T-helper 2 cell (primary cell): ENCODE measurements at regions not wholly inside any gene's neighbourhood (a gene's known extent, or its start where the extent isn't known, plus 50 kb on each side); places are given as distances from the start of the nearest gene placed in this dataset.
"Not testable (repeated sequence)": the region's sequence is repeated elsewhere in the genome, so short reads cannot be mapped to it uniquely, and the experiment has no call there.

Experiments
- DNase-seq, 5 experiments: peaks; one replicate each; pipeline versions ENCODE4 v3.0.0 to v3.0.0-alpha.2; 2012 to 2022

DNA sequence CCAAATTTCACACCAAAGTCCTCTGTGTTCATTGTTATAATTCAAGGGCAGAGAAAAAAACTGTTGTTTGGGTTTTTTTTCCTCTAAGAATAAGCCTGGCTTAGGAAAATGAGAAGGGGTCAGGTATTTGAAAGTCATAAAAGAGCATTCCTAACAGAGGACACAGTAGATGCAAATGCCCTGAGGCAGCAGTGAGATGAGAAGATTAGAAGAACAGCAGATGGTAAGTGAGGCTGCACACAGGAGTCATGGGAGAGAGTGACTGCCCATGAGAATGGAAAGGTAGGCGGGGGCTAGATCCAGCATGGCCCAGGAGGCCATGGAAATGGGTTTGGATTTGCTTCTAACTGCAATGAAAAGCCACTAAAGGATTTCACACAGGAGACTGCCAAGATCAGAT lies 107.5 kb upstream of the RBPJ start:
- no peak for DNase-seq

DNA sequence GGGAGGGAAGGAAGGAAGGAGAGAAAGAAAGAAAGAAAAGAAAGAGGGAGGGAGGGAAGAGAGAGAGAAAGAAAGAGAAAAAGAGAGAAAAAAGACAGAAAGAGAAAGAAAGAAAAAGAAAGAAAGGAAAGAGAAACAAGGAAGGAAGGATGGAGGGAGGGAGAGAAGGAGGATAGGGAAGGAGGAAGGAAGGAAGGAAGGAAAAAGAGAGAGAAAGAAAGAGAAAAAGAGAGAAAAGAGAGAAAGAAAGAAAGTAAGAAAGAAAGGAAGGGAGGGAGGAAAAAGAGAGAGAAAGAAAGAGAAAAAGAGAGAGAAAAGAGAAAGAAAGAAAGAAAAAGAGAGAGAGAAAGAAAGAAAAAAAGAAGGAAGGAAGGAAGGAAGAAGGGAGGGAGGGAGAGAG lies 105.8 kb upstream of the RBPJ start:
- no peak for DNase-seq

DNA sequence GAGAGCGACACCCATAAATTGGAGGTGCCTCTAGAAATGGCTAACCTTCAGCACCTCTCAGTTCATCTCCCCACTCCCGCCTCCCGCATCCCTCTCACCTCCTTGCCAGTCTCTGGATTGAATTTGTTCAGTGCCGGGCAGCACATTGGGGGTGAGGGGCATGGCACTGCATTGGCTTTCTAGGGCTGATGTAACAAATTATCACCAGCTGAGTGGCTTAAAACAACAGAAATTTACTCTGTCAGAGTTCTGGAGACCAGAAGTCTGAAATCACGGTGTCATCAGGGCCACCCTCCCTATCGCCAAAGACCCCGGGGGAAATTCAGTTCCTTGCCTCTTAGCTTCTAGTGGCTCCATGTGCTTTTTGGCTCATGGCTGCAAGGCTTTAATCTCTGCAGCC lies 105.1 kb upstream of the RBPJ start:
- DNase-seq: no peak

DNA sequence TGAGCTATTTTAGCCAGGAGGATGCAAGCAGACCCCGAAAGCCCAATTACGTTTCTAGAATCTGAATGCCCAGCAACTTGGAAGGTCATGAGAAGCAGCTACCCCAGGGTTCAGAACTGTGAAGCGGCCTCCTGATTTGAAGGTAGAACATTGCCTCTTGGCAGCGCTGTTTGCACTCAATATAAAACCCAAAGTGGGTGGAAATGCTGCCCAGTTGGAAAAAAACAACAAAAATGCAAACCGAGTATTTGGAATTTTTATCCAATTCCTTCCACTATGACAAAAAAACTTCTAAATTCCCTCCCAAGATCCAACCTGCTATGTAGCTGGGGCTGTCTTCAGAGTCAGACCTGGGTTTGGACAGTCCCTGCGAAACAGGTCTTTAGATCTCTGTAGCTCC lies 103.3 kb upstream of the RBPJ start:
- DNase-seq: no peak

DNA sequence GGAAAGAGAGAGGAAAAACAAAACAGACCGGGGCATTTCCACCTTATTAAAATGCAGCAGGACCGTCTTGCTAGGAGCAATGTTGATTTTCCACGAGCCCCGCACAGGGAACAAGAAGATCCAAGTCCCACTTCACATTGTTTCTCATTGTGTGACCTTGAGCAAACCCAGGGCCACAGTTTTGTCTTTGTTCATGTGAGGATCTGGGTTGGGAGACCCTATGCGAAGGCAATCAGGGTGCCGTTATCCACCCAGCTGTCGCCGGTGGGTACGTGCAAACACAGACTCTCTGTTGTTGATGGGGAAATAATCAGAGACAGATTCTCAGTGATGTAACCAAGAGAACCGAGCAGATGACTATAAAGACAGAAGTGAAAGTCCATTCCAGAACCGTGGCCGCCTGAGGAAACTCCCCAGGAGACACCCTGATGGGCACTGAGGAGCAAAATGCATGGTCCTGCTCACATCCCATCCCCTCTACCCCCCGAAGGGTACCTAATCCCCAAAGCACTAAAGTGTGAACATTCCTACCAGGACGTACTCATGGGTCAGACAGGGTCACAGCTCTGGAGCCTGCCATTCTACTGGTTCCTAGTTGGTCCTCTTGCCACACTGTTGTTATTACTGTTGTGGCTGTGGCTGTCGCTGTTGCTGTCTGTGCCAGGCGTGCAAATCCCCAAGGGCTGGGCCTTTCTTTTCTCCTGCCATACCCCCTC lies 102.7 kb upstream of the RBPJ start:
- DNase-seq: no peak

DNA sequence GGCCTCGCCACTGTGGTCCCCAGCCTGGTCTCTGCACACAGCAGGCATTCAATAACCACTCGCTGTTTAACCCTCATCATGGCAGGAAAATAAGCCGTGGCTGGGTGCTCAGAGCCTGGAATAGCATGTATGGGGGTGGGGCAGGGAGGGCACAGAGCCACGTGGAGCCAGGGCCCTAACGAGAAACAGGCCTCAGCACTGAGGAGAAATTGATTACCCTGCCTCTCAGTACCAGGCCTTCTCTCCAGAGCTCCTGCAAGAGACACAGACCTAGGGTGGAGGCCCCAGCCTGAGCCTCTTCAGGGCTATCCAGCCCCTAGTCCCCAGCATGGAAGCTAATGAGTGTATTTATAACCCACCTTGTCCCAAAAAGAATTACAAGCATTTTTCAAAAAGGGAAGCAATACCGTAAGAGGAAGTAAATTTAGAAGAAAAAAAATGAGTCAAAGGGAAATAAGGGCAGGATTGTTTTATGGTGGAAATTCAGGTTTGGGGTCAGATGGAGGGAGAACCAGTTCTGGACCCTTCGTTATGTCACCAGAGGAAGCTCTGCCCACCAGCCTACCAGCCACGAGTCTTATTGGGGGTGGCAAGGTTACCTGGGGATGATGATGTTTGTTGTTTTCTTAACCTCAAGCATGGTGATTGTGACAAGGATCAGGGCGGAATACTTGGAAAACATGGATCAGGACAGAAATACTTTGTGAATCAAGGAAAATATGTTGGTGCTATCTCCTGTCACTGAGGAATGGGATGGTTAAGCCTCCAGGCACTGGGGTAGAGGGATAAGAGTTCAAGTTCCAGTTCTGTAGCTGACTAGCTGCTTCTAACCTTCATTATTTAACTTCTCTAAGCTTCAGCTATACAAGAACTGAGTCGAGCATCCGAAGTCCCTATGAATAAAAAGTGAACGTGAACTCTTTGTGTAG lies 101.9 kb upstream of the RBPJ start:
- no peak for DNase-seq

DNA sequence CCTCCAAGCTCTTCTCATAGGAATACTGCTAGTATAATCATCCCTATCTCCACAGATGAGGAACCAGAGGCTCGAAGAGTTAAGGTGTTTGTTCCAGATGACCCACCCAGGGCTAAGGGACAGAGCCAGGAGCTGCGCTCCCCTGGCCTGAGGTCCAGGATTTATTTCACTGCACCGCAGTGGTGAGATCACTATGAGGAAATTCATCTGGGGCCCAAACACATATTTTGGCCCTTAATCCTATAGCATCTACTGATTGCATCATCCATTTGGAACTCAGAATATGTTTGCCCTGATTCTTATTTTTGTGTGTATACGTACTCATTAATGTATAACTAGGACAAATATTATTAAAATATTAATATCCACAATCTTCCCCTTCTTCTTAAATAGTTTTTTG lies 100.1 kb upstream of the RBPJ start:
- no peak for DNase-seq

DNA sequence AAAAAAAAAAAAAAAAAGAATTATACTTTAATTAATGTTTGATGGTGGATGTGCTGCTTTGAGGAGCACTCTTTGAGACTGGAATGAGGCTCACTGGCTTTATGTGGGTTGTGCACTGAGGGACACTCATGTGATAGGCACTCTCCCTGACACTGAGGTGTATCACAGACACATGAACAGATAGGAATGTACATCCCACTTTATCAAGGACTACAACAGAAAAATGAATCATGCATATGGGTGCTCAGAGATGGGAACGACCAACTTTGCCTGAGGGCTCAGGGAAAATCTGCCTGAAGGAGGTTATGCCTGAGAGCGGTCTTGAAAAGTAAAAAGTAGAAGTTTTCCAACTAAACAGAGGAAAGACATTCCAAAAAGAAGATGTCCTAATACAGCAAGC lies 97.7 kb upstream of the RBPJ start:
- DNase-seq: no peak

DNA sequence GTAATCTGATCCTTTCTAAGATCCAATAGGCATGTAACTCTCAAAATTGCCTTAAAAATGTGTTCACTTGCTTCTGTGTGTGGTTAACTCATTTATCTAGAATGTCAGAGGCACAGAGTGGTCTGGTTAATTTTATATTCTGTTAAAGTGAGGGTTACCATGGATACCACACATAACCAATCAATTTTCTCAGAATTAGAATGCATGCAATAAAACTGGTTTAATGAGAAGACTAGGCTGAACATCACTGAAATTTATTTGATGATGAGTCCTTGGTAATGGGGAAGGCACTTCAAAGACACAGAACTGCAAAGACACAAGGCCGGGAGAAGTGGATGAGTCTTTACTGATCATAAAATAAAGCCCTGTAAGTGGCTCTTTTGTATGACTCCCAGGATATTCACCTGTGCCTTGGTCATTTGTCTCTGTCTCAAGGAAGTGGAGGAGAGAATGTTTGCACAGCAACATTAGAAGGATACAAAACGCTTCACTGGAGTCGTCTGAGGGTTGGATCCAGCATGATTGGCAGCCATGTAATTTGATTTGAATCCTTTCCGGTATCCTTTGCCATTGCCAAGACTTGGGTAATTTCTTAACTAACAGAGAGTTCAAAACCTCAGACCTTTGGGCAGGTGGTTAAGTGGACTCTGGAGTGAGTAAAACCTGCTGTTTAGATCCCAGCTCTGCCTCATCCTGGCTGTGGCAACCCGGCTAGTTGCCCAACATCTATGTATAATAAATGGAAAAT lies 94.0 kb upstream of the RBPJ start:
- DNase-seq: no peak

DNA sequence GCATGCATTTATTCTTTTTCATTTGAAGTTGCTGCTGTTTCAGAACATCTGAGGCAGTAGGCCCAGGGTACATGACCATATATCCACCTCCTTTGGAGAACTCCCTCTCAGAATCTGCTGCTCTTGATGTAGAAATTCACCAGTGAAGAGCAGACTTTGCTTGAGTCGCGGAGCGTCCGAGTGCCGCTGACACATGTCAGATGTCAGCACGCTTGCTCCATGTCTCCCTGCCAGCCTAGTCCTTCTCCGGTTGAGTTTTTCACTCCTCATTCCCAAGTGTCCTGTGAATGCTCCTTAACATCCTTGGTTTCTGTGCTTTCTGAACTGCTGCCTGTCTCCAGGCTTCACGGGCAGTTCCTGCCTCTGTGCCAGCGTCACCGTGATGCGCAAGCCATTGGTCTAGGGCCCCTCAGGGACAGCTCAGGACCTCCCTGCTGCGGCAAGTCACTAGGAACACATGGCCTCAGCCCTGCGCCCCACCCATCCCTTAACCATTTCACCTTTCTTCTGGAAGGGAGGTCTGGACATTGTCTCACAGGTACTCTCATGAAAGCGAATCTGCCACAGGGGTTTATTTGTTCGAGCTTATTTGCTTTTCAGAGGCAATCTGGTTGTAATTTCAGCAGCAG lies 93.1 kb upstream of the RBPJ start:
- DNase-seq: no peak

DNA sequence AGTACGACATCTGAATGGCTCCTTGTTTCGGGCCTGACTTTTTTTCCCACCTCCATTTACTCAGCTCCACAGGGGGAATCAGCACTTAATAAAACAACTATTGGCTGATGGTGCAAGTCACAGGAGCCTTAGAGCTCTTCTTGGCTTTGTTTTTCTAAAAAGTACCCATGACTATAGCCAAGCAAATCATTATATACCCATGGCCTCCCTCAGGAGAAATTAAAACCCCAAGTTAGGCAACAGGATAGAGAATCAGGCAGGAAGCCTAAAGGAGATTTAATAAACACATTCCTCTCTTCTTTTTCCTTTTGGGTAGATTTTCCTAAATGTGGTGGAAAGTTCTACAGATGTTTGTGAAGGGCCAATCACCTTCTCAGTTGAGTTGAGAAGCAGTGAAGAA lies 91.9 kb upstream of the RBPJ start:
- DNase-seq: no peak

DNA sequence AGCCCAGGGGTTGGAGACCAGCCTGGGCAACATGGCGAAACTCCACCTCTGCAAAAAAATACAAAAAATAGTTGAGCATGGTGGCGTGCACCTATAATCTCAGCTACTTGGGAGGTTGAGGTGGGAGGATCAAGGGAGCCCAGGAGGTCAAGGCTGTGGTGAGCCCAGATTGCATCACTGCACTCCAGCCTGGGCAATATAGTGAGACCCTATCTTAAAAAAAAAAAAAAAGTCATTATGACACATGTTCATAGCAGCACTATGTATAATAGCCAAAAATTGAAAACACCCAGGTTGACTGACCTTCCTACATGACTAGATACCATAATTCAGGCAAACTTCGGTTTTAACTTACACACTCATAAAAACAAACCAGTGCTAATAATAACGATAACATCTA lies 90.8 kb upstream of the RBPJ start:
- no peak for DNase-seq

DNA sequence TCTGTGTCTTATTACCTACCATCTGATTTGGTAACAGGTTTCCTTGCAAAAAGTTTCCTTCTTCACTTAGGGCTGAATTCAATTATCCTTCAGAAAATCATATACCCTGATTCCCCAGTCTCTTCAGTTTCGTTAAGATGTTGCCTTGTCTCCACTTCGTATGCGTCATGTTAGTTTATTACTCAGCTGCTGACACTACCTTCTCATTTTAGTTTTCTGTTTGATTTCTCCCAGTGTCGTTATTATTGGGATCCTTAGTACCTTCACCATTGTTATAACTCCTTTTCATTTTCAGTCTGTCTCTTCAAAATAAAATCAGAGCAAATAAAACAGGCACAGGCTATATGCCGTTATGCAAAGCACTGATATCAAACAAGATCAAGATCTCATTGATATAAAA lies 87.5 kb upstream of the RBPJ start:
- peak in 1 of 5 experiments; percentile 44 for DNase-seq

DNA sequence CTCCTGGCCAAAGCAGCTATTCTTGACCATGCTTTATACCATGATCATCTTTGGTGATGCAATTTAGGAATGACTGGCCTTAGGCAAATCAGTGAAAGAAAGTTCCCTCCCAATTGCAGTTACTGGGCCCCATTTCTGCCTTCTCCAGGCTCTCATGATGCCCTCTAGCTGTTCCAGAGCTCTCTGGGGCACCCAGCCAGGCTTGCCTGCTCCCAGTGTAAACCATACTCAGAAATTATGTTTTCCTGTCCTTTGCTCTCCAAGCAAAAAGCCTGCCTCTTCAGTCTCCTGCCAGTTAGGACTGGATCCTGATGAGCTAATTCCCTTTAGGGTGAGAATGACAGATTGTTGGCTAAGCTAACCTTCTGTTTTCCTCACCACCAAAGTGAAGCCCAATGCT lies 85.3 kb upstream of the RBPJ start:
- DNase-seq: no peak

DNA sequence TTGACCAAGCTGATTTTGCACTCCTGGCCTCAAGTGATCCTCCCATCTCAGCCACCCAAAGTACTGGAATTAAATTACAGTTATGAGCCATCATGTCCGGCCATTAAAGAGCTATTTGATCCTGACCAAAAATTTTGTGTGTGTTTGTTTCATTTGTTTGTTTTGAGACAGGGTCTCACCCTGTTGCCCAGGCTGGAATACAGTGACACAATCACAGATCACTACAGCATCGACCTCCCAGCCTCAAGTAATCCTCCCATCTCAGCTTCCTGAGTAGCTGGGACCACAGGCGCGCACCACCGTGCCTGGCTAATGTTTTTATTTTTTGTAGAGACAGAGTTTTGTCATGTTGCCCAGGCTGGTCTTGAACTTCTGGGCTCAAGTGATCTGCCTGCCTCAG lies 82.9 kb upstream of the RBPJ start:
- DNase-seq: no peak

DNA sequence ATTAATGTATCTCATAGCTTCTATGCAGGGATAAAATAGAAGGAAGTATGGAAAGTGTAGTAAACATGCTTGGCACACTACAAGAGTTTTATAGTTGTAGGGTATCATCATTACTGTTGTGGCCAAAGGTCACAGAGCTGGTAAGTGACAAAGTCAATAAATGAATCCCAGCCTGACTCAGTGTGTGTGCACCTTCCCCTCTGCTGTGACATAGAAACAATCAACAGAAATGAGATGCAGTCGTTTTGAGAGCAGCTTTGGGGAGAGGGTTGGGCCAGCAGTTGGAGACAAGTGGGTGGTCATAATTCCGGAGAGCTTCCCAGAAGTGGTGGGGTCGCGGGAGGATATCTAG lies 82.4 kb upstream of the RBPJ start:
- no peak for DNase-seq

DNA sequence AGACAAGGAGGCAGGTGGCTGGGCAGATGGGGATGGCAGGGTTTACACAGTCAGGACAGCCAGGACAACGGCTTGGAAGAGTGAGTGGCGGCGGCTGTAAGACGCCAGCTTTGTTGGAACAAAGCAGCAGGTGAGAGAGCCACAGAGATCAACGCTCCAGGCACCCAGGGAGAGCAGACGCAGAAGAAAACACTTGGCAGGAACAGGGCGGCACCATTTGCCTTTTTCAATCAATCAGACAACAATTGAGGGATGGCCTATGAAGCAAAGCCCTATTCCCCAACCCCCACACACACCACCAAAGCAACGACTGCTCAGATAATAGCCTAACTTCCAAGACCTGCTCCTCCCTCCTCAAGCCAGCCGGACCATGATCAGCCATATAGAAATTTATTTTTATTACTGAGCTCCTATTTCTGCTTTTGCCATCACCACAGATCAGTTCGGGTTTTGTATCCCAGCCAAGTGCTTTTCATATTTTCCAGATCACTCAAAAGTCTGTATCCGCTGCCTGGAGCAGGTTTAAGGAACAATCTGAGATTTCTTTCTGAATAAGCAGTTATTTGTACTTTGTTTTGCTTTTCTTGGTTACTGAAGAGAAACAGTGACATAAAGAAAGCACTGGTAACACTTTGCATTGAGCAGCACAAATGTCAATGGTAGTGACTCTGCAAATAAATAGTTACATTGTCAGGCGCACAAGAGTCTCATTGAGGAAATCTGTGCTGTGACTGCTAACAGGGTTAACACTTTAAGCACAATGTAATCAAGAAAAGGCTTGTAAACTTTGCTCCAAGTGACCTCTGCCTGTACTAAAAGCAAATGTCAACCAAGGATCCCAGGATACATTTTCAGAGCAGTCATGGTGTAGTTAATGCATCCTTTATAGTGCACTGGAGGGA lies 81.8 kb upstream of the RBPJ start:
- DNase-seq: no peak

DNA sequence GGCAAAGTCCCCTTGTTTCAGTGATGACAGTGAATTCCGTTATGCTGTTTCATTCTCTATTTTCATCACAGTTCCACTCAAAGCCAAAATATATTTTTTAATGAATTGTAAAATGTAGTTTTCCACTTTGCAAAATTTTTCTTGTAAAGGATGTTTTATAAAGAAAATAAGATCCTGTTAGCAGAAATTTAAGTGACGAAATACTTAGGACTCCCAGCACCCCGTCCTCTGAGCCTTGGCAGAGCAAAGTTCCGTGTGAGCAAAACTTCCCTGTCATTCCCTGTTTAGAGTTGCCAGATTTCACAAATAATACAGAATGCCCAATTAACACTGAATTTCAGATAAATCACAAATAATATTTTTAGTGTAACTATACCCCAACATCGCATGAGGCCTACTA lies 81.0 kb upstream of the RBPJ start:
- no peak for DNase-seq

DNA sequence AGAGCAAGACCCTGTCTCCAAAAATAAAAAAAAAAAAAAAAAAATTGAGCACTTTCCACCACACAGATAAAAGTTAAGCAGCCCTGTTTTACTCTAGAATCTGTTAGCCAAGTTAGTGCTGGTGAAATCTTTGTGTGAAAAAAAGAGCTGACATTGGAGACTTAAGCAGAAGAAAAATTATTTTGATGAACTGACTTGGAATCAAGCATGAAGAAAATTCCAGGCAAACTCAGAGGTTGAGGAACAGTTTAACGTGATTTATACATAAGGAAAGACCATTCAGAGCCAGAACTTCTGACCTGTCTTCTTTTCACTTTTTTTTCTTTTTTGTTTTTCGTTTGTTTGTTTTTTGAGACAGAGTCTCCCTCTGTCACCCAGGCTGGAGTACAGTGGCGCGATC lies 79.6 kb upstream of the RBPJ start:
- DNase-seq: no peak

DNA sequence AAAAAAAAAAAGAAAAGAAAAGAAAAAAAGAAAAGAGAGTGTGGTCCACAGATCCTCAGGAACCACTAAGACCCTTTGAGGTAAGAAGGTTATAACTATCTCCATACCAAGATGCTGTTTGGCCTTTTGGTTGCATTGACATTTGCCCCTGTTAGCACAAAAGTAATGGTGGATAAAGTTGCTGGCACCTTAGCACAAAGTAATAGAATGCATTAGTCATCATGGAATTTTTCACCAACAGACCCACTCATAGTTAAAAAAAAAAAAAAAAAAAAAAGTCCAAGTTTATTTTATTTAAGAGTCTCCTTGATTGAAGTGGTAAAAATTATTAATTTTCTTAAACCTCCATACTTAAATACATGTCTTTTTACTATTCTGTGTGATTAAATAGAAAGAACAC lies 78.4 kb upstream of the RBPJ start:
- no peak for DNase-seq

DNA sequence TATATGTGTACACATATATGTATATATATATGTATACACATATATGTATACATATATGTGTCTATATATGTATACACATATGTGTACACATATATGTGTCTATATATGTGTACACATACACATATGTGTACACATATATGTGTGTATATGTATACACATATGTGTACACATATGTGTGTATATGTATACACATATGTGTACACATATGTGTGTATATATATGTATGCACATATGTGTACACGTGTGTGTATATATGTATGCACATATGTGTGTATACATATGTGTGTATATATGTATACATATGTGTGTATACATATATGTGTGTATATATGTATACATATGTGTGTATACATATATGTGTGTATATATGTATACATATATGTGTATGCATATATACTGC lies 76.7 kb upstream of the RBPJ start:
- not testable (repeated sequence) for DNase-seq

DNA sequence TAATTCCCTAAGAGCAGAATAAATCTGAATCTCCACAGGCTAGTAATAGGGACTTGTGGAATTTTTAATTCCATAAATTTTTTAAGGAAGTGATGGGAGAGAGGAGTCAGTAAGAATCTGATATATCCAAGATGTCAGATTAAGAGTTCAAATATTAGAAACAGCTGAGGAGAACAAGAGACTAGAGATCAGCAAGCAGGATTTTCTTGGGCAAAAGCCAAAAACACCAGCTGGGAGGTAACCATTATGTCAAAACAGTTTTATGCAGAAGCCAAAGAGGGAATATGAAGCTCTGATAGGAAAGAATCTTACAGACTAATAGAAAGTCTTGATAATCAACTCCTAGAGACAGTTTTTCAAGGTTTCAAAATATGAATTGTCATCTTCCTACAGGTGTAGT lies 72.2 kb upstream of the RBPJ start:
- no peak for DNase-seq
